ENCODE measurements at regions not wholly inside any gene's neighbourhood (a gene's known extent, or its start where the extent isn't known, plus 50 kb on each side); places are given as distances from the start of the nearest gene placed in this dataset.

DNA sequence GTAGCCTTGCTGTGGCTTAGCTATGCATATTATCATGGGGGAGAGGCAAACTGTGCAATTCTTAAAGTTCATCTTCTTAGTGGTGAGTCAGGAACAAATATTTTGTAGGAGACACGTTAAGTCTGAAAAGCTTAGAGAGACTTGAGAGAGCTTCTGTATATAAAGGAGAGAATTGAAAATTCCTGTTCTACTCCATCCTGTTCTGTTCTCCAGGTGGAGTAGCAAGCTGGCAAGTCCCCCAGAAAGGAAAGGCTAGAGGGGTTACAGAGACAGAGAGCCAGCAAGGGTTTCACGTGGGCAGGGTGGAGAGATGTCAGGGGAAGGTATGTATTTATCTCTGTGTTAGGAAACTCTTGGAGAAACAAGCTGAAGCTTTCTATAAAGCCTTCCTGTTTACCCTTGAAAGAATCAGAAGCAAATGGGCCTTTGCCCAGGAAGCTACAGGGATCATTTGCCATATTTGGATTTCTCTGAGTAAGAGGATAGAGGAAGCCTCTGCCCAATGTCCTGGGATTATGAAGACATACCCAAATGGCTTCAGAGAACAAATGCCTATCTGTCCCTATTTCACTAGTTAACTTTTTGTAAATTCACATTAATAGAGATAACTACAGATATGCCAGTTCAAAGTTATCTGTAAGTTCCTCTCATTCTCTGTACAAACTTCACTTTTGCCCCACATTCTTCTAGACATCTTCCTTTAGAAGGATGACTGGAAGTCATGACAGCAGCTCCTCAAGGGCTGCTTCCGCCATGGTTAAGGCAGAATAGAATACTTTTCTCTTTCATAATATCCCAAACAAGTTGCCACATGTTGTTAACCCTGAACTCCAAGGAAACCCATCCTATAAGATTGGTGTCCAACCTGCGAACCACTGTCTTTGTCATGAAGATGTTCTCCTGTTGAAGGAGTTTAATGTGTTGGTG, 126.7 kb upstream of the NEDD9 start:
- DNase-seq (ENCODE audit: low read depth): no peak

DNA sequence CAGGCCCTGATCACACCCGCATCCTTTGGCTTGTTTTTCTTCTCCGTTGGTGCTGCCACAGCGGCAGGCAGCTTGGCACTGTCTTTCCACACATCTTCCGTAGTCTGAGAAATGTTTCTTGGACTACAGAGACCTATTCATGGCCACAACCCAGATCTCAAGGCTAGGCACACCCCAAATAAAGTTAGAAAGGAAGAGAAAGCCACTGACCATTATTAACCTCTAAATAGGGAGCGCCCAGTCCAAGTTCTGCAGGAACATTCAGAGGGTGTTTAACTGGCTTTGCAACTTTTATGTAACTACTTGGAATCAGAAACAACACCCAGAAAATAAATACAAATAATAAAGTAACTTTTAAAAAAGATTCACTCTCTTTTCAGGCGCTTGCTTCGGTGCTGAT, 124.8 kb upstream of the NEDD9 start:
- DNase-seq (ENCODE audit: low read depth): no peak

DNA sequence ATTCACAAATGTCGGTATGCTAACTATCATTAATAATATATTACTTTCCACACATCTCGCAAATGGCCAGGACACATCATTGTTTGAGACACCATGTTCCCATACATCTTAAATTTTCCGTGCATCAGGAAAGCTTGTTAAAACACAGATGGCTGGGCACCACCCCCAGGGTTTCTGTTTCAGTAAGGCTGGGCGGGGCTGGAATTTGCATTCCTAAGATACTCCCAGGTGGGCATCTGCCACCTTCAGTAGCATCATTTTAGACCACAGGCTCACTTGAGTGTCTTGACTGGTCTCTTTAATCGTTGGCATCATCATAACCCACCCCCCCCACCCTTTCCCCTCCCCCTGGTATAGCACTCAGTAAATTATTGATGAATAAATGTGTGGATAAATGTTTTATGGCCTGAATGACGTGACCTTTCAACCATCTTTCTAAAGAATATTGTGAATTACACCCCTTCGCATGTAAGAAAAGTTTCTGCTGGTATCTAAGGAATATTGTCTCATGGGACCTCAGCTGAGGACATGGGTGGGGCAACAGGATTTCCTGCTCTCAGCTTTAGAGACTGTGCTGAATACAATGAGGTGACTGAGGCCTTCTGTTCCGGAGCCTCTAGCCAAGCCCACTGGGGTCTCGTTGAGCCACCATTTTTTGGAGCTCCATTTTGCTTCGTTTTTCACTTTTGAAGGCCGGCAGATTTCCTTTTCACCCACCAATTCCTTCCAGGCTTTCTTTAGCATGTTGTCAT, 124.1 kb upstream of the NEDD9 start:
- no peak for DNase-seq (ENCODE audit: low read depth)

DNA sequence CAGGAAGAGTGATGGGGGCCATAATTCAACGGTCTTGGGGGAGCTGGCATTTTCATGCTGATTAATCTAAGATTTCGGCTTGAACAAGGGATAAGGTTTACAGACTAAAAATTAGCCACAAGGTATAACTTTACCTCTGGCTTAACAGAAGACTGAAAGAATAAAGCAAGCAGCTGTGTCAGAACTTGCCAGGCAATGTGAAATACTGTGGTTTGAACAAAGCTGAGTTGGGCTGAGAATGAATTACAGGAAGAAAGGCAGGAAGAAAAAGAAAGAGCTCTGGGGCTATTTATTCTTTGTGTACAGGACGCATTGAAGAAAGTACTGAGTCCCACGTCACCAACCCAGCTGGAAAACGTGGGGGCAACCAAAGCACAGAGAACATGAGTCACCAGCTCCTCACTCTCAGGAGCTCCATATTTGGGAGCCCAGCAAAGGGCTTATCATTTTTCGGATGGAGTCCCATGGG, 121.5 kb upstream of the NEDD9 start:
- peak; percentile 85 for DNase-seq (ENCODE audit: low read depth)

DNA sequence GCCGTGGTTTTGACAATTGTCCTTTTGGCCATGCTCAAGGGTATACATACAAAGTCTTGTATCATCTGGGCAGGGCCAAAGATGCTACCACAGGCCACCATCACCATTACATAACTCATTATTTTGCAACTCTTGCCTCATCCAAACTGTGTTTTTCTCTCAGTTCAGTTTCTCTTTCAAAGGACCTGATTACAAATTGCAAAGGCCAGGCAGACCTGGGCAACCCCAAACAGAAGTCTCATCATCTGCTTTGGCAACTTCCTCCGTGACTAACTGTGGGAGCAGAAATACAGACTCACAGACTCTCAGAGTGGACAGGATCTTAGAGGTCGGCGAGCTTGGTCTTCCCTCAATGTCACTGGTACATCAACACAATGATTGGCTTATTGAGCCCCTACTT, 117.8 kb upstream of the NEDD9 start:
- peak; percentile 33 for DNase-seq (ENCODE audit: low read depth)

DNA sequence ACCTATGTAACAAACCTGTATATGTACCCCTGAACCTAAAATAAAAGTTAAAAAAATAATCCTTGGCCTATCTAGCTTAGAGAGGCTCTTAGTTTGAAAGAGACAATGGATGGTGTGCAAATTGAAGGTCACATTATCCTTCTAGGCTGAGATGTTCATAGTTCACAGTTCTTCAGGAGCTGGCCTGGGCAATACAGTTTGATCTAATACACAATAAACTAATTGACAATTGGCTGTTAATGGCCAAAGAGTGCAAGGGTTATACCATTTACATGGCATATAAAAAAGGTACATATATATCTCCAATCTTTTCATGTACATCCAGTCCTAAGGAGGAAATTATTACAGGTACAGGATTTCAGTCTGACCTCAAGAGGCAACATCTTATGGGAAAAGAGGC, 117.4 kb upstream of the NEDD9 start:
- DNase-seq (ENCODE audit: low read depth): no peak

DNA sequence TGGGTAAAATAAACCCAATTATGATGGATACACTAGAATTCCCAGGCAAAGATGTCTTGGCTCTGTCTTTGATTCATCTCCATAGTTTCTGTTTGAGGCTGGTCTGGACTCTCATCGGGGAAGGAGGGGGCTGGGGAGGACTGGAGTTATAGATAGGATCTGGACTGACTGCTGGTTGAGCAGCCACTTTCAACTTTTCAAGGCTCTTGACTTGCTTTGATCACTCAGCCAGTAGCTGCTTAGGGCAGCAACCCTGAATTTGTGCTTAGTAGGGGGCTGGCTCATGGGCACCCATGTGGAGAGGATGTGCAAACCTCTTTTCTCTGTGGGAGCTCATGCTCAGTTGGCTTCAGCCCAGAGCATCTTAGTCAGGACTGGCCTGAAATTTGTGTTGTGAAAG, 114.0 kb upstream of the NEDD9 start:
- DNase-seq (ENCODE audit: low read depth): no peak

DNA sequence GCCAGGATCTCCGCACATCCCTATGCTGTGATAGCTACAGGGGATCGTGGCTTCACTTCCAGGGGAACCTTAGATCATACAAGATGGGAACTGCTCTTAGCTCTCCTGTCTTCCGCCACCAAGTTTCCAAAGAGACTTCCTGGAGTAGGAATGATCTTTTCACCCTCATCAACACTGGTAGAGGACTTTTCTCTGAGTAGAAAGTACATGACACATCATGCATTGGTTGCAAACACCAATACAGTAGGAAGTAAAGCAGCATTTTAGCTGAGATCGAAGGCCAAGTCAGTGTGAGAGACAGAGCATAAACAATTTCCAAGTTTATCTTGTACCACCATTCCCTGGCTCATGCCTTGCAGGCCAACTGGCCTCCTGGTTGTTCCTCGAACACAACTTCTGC, 113.1 kb upstream of the NEDD9 start:
- DNase-seq (ENCODE audit: low read depth): no peak

DNA sequence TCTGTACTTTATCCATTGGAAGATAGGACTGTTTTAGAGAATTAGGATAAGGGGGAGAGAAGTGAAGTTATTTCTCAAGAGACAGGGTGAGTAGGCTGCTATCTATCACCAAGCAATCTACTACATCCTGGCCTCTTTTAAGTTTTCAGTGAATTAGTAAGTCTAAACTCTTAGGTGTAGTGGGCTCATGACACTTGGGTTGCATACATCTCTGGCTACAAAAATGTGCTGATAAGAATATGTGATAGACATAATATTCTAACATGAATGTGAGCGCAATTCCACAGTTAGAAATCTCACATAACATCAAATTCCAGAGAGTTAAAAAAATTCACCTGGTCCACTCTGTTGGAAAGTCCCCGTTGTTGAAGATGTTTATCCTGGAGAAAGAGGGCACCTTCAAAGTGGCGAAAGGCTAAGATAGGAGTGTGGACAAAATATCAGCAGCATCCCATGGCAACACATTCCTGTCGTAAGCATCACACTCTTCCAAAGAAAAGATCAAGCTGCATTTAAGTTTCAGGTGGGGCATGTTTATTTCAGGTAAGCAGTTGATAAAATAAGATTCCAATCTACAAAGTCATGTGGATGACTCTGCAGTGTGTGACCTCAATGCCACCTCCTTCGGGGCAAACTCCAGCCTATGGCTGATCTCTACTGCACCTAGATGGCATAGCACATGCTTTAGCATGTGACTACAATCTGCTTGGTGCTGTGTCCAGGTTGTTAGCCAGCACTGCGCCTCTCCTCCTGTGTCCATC, 111.7 kb upstream of the NEDD9 start:
- DNase-seq (ENCODE audit: low read depth): no peak

DNA sequence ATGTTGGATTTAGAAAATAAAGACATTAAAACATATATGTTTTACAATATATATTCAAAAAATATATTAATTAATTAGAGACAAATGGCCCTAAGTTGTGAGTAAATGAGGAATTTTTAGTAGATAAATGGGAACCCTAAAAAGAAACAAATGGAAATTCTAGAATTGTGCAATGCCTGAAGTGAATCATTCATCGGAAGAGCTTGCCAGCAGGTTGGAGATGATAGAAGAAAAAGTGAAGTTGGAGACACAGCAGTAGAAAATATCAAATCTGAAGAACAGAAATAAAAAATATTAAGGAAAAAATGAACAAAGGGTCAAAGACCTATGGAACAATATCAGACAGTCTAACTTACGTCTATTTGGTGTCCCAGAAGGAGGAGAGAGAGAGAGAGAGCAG, 109.4 kb upstream of the NEDD9 start:
- peak; percentile 40 for DNase-seq (ENCODE audit: low read depth)

DNA sequence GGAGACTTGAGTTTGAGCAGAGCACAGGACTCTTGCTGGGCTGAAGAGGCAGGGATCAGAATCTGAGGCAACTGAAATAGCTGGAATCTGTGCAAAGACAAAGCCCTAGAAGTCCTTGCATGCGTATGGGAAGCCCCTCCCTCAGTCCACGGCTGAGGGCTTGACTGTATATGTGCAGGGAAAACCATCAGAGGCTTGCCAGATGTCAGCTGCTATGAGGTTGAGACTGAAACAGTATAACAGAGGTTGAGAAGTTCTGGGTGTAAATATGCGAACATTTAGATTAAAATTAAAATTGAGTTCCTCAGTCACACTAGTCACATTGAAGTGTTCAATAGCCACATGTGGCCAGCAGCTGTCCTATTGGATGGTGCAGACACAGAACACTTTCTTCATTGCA, 108.8 kb upstream of the NEDD9 start:
- DNase-seq (ENCODE audit: low read depth): no peak

DNA sequence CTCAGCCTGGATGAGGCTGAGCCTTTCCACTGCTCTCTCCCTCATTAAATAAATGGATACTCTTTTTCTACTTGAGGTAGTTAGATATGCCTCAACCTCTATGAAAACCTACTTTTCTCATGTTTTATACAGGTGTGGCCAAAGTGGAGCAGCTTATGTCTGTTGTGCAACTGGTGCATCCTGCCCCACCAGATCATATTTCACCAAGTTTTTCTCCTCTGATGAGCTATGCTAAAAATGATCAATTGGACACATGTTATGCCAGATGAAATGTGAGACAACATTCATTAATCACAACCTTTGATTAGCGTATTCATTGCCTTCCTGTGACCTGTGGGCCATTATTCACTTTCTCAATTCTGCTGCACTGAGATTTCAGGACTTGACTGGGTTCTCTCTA, 106.9 kb upstream of the NEDD9 start:
- DNase-seq (ENCODE audit: low read depth): no peak

DNA sequence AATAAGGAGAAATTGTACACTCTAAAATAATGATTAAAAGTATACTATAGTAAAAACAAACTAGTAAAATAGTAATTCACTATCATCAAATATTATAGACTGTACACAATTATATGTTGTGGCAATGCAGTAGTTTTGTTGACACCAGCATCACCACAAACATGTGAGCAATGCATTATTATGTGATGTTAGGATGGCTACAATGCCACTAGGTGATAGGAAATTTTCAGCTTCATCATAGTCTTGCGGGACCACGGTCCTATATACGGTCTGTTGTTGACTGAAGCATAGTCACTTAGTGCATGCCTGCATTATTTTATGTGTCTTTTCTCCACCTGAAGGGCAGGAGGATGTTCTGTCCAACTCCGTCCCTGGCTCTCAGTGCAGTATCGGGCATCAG, 104.8 kb upstream of the NEDD9 start:
- no peak for DNase-seq (ENCODE audit: low read depth)

DNA sequence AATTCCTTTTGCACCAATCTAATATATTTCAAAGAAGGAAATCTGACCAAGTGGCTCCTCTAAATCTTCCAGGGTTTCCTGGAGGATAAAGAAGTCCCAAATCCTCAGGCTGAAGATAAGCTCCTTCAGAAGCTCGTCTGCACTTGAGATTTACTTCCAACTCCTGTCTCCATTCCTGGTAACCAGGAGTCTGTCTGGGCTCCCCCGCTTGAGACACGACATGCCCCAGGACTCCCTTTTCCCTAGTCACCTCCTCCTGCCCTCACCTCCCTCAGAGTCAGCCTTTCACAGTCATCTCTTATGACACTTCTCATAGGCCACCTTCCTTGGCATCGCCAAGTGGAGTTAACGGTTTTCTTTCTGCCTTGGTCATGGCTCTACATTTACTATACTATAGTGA, 103.4 kb upstream of the NEDD9 start:
- DNase-seq (ENCODE audit: low read depth): no peak

DNA sequence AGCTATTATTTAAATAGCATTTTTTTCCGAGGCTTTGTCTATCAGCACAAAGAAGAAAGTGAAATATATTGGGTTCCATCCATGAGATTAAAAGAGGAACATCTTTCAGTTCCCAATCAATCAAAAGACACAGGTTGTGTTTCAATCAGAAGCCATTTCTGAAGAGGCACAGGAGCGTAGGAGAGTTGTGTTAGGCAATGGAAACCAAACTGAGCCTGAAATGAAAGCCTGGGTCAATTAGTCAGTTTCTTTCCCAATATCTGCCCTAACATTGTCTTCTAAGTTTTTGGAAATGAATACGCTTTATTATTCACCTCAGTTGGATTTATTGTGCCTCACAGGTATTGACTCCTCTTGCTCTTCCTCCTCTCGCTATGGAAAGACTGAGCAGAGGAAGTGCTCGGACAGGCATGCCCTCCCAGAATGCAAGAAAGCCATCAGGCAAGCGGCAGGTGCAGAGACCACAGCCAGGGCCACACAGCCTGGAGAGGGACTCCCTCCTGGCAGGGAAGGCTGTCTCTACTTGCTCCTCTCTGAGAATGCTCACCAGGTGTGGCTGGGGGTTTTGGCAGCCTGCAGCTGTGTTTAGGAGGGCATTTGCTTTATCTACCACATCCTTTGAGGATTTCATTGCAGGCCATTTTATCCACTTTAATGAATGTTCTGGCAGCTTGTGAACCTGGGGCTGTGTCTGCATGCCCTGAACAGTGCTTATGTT, 100.8 kb upstream of the NEDD9 start:
- DNase-seq (ENCODE audit: low read depth): no peak

DNA sequence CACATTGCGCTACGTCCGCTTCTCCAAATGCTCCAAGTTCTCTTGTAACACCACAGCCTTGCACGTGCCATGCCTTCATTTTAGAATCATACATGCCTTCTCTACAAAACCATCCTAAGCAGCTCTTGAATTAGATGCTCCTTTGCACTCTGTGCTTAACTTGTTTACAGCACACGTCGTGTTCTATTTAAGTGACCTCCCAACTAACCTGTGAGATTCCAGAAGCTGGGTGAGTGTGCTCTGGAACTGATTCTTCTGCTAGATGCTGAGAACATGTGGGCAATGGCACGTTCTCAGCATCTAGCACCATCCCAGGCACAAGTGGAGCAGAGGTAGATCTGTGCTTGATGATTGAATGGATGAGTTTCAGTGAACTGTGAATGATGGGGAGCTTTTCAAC, 100.0 kb upstream of the NEDD9 start:
- no peak for DNase-seq (ENCODE audit: low read depth)

DNA sequence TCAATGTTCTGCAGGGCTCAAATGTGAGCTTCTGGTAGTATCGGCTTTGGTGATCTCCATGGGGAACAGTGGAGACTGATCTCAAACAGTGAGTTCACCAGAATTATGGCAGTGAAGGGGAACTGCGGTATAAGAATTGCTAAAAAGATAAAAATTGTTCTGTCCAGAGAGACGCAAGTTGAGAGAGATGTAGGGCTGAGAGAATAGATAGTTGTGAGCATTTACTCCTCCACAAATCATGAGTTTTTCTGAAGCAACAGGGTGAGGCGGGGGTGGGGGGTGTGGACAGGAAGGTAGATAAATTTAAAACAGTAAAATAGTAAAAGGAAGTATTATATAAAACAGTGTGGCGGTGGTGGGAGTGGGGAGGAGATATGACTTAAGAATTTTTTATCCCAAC, 98.6 kb upstream of the NEDD9 start:
- DNase-seq (ENCODE audit: low read depth): no peak

DNA sequence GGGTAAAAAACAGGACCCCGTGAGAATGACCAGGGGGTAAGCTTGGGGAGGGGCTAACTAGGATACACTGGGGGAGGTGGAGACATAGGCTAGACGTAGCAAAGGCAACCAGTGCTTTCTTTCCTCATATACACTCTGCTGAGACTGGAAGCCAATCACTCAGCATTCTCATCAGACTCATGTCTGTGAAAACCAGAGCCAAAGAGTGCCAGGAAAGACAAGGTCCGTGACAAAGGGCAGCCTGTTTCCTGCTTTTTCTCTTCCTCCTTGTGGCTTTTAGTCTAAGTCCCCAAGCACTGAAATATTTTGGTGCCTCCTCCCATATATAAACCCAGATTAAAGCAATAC, 97.9 kb upstream of the NEDD9 start:
- DNase-seq (ENCODE audit: low read depth): peak; percentile 50

DNA sequence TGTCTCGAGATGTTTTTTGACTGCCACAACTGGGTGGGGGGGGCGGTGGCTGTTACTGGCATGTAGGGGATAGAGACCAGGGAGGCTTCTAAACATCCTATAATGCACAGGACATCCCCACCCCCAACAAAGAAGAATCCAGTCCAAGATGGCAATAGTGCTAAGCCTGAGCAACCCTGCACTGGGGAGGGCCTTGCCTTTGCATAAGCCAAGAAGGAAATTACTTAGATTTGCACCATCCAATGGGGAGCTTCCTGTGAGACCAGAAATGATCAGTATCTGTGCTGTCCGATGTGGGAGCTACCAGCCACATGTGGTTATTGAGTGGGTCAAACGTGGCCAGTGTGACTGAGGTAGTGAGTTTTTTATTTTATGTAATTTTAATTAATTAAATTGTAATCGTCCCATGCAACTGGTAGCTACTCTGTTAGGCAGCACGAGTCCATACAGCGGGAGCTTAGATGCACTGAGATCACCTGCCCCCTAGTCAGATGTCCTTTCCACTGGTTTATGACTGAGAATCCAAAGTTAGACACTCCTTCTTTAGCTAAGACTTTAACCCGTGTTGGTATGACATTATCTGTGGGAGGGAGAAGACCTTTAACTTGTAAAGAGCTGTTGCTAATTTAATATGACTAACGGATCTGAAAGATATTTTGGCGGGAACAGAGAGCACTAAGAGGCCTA, 97.4 kb upstream of the NEDD9 start:
- DNase-seq (ENCODE audit: low read depth): no peak

DNA sequence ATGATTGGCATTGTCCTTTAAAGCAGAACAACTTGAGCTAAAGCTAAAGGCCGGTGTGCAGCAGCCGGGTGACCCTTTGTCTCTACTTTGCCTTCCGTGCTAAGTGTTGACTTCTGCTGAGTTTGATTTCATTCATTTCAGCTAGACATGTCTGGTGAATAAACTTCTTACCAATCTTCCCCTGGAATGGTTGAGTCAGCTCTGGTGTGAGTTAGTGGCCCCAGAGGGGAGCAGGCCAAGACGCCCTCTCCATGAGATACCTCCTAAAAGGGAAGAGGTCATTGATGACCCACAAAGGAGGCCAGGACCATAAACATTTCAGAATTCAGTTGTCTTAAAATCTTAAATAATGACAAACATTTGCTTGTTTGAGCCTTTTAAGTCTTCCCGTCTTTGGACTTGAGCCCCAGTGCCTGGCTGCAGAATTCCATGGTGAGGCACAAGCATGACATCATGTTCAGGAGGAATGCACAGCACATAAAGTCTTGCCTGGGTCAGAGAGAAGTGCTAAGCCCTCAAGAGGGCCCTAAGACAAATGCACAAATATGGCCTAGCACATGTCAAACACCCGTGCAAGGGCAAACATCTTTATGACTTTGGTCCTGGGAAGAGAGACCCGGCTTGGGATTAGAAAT, 96.3 kb upstream of the NEDD9 start:
- DNase-seq (ENCODE audit: low read depth): no peak

DNA sequence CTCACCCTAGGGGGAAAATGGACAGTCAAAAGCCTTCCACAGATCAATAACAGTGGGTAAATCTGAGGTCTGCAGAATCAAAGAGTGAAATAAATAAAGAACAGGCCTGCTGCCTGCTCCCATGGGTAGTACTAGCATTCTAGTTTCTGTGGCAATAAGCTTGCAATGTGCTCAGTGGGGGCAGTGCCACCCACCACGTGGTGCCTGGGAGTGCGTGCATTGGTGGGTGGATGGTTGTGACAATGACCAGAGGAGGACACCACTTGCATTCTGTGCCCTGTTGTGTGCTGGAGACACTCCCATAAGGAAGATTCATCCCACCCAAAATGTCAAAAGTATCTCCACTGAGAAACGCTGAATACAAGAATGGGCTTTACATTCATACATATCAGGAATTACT, 95.5 kb upstream of the NEDD9 start:
- DNase-seq (ENCODE audit: low read depth): no peak
